Keratinocyte (primary cell): ENCODE measurements at regions not wholly inside any gene's neighbourhood (a gene's known extent, or its start where the extent isn't known, plus 50 kb on each side); places are given as distances from the start of the nearest gene placed in this dataset.

ENCODE experiments used
- EZH2 ChIP-seq: IDR thresholded peaks from one replicate; pipeline ENCODE4 v1.6.1; 2012; ENCODE audit warnings: inconsistent platforms, mild to moderate bottlenecking, low read length, moderate library complexity
- TF ChIP-seq, protein P1 (sequence below), 3 experiments: IDR thresholded peaks in 1 of 3; conservative IDR thresholded peaks in 1 of 3; optimal IDR thresholded peaks in 1 of 3; 2 replicates in 2 of 3; 3 replicates in 1 of 3; pipeline versions ENCODE3 to v1.5.1; 2011; ENCODE audit warnings: low read length in 3 of 3, mild to moderate bottlenecking in 3 of 3, moderate library complexity in 2 of 3, control low read depth in 1 of 3, inconsistent platforms in 1 of 3; ENCODE audit not compliant: insufficient read depth in 2 of 3; ENCODE audit errors: extremely low read depth in 1 of 3

DNA sequence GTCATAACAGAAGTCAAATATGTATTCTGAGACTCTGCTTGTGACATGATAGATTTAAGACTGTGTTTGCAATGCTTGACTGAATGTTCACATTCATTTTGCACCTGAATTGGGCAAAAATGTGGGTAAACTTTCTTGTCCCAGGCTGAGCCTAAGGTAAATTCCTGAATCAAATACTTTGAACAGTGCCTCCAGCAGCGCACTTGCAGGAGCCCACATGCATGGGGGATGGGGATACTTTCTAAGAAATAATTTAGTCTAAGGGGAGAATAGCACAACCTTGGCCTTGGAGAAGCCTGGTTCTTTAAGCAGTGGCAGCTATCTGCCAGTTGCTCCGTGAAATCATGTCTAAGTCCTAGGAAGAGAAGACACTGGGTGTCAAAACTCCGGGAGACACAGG lies 163.5 kb upstream of the EGFLAM start:
- TF ChIP-seq, protein P1, sequence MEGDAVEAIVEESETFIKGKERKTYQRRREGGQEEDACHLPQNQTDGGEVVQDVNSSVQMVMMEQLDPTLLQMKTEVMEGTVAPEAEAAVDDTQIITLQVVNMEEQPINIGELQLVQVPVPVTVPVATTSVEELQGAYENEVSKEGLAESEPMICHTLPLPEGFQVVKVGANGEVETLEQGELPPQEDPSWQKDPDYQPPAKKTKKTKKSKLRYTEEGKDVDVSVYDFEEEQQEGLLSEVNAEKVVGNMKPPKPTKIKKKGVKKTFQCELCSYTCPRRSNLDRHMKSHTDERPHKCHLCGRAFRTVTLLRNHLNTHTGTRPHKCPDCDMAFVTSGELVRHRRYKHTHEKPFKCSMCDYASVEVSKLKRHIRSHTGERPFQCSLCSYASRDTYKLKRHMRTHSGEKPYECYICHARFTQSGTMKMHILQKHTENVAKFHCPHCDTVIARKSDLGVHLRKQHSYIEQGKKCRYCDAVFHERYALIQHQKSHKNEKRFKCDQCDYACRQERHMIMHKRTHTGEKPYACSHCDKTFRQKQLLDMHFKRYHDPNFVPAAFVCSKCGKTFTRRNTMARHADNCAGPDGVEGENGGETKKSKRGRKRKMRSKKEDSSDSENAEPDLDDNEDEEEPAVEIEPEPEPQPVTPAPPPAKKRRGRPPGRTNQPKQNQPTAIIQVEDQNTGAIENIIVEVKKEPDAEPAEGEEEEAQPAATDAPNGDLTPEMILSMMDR (optimal IDR thresholded peaks at IDR 0.05 in 1 of 3, IDR thresholded peaks at IDR 0.05 in 1 of 3, conservative IDR thresholded peaks at IDR 0.05 in 1 of 3; ENCODE audit: extremely low read depth in 1 of 3, insufficient read depth in 2 of 3, low read length in 3 of 3): no peak
- TF ChIP-seq EZH2: no peak
